NCI-H187 treated with DMSO at 0.1 percent for 48 hours (cell line): ENCODE measurements at regions not wholly inside any gene's neighbourhood (a gene's known extent, or its start where the extent isn't known, plus 50 kb on each side); places are given as distances from the start of the nearest gene placed in this dataset.
"Not testable (repeated sequence)": the region's sequence is repeated elsewhere in the genome, so short reads cannot be mapped to it uniquely, and the experiment has no call there.

Source experiments
- DNase-seq: peaks from one replicate; lab custom pipeline; 2025; lab: John Stamatoyannopoulos, UW

DNA sequence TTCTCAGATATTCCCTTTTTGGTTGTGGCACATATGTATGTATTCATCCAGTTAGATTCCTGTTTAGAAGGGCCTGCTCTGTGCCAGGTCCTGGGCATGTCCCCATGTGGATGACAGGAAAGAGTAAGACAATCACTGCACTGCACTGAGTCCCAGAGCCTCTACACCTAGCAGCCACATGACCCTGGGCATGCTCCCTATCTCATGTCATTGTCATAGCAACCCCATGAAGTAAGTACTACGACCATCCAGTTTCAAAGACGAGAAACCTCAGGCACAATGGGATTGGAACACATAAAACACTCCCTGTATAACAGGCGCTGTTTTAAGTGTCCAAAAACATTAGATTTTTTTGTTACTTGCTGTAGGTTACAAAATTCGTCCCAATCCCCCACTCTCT lies 594.4 kb downstream of the UQCRFS1 start:
- DNase-seq = no peak

- DNase-seq = no peak
These were observed 597.0 kb downstream of the UQCRFS1 start for GRCh38 chr19:28615966-28616365.

DNA sequence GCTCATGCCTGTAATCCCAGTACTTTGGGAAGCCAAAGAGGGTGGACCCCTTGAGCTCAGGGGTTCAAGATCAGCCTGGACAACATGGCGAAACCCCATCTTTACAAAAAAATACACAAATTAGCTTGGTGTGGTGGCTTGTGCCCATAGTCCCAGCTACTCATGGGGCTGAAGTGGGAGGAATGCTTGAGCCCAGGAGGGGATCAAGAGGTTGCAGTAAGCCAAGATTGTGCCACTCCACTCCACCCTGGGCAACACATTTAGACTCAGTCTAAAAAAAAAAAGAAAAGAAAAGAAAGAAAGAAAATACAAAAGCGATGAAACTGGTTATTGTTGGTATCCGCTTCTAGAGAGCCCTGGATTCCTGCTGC lies 597.4 kb downstream of the UQCRFS1 start:
- no peak for DNase-seq

- no peak for DNase-seq
These were observed 598.1 kb downstream of the UQCRFS1 start for GRCh38 chr19:28614634-28615545.

GRCh38 chr19:28612275-28612769 lies 600.6 kb downstream of the UQCRFS1 start:
- no peak for DNase-seq

- not testable (repeated sequence) for DNase-seq
These were observed 601.6 kb downstream of the UQCRFS1 start for GRCh38 chr19:28611227-28611914.

GRCh38 chr19:28610731-28611130 lies 602.2 kb downstream of the UQCRFS1 start:
- DNase-seq = no peak

DNA sequence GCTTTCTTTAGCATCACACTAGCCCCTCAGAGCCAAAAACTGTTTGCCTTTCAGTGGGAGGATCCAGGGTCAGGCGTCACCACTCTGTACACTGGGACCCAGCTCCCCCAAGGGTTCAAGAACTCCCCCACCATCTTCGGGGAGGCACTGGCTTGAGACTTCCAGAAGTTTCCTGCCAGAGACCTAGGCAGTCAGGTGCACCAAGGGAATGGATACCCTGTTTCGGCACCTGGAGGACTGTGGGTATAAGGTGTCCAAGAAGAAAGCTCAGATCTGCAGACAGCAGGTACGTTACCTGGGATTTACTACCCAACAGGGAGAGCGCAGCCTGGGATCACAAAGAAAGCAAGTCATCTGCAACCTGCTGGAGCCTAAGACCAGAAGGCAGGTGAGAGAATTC lies 603.0 kb downstream of the UQCRFS1 start:
- DNase-seq = no peak

DNA sequence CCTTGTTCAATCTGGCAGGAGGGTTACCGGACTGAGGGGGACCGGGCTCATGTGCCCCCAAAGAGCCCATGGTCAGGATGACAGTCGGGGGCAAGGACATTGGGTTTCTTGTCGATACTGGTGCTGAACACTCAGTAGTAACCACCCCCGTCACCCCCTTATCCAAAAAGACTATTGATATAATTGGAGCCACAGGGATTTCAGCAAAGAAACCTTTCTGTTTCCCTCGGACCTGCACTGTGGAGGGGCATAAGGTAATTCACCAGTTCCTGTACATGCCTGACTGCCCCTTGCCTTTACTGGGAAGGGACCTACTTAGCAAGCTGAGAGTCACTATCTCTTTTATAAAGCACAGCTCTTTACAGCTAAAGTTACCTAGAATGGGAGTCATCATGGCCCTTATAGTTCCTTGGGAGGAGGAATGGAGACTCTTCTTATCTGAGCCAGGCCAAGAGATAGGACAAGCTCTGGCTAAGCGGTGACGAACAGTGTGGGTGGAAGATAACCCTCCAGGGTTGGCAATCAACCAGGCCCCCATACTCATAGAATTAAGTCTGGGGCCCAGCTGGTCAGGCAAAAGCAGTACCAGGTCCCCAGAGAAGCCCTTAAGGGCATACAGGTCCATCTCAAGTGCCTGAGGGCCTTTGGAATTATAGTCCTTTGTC lies 603.7 kb downstream of the UQCRFS1 start:
- no peak for DNase-seq

- DNase-seq = no peak
These were observed 604.7 kb downstream of the UQCRFS1 start for GRCh38 chr19:28608292-28608691.

GRCh38 chr19:28607066-28607583 lies 605.8 kb downstream of the UQCRFS1 start:
- no peak for DNase-seq

DNA sequence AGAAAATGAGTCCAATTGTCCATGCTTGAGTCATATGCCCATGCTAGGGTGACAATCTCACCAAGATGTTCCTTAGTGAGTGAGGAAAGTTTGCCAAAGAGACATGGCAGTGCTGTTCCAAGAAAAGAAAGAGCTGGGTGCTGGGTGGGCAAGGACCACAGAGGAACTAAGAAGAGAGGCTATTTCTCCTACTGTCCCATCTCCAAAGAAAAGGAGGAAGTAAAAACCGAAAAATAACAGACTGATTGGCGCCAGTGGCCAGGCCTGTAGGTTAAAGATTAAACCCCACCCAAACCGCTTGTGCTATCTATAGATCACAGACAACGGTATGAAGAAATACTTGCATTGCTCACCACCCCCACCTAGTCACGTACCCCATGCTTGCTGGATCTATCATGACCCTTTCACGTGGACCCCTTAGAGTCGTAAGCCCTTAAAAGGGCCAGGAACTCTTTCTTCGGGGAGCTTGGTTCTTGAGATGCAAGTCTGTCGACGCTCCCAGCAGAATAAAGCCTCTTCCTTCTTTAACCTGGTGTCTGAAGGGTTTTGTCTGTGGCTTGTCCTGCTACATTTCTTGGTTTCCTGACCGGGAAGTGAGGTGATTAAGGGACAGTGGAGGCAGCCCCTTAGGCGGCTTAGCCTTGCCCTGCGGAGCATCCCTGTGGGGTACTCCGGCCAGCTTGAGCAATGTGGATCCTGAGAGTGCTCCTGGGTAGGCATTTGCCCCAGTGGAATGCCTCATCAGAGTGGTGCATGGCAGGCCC lies 606.5 kb downstream of the UQCRFS1 start:
- DNase-seq = no peak

- no peak for DNase-seq
These were observed 607.3 kb downstream of the UQCRFS1 start for GRCh38 chr19:28605501-28606268.

GRCh38 chr19:28603453-28603852 lies 609.5 kb downstream of the UQCRFS1 start:
- no peak for DNase-seq

GRCh38 chr19:28602675-28603298 lies 610.2 kb downstream of the UQCRFS1 start:
- no peak for DNase-seq

GRCh38 chr19:28601723-28602440 lies 611.1 kb downstream of the UQCRFS1 start:
- DNase-seq = no peak

DNA sequence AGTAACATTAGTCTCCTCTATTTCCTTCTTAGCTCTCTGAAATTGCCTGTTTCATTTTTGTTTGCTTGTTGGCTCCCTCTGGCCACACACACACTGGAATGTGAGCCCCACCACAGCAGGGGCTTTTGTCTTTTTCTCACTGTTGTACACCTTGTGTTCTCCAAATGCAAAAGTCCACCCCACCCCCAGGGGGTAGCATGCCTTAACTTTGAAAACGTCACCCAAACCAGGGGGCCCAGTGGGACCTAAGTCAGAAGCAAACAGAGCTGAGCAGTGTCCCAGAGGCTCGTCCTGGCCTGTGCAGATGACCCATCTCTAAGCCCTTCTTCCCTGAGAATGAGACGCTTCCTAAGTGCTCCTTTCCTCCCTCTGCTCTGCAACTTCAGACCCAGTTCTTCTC lies 614.1 kb downstream of the UQCRFS1 start:
- DNase-seq = no peak

GRCh38 chr19:28596561-28597071 lies 616.3 kb downstream of the UQCRFS1 start:
- no peak for DNase-seq

- no peak for DNase-seq
These were observed 617.0 kb downstream of the UQCRFS1 start for GRCh38 chr19:28595722-28596480.
